ENCODE measurements at regions not wholly inside any gene's neighbourhood (a gene's known extent, or its start where the extent isn't known, plus 50 kb on each side); places are given as distances from the start of the nearest gene placed in this dataset.

- TF ChIP-seq CTCF (IDR thresholded peaks at IDR 0.05), result no peak
- no peak for TF ChIP-seq POLR2A (IDR thresholded peaks at IDR 0.05)
These were observed 279.3 kb upstream of the USP9Y start for GRCh38 chrY:12421788-12422124.
